Keratinocyte (primary cell): ENCODE measurements at regions not wholly inside any gene's neighbourhood (a gene's known extent, or its start where the extent isn't known, plus 50 kb on each side); places are given as distances from the start of the nearest gene placed in this dataset.

Source experiments
- DNase-seq: peaks from one replicate; pipeline ENCODE4 v3.0.0-alpha.2; 2011; ENCODE audit warnings: low read depth, missing footprints, low spot score
- FAIRE-seq: peaks from 2 replicates; lab custom pipeline; 2011; peaks lifted over from hg19 to GRCh38; lab: Jason Lieb, UNC
- H2AFZ ChIP-seq: 2 replicates; pipeline ENCODE4 v1.6.0; 2012; ENCODE audit warnings: low read length, control low read depth, inconsistent platforms; ENCODE audit not compliant: control insufficient read depth
- H3K27ac ChIP-seq: 2 replicates; pipeline ENCODE4 v1.5.1; 2011; ENCODE audit warnings: low read length; ENCODE audit not compliant: control insufficient read depth, insufficient read depth
- H3K27me3 ChIP-seq: 3 replicates; pipeline ENCODE4 v1.6.0; 2011; ENCODE audit warnings: low read length; ENCODE audit not compliant: control insufficient read depth, insufficient read depth; ENCODE audit errors: extremely low read depth
- H3K36me3 ChIP-seq, 2 experiments: 2 replicates in 1 of 2; 3 replicates in 1 of 2; pipeline ENCODE4 v1.5.1; 2011; ENCODE audit warnings: low read length in 2 of 2, mild to moderate bottlenecking in 1 of 2; ENCODE audit not compliant: control insufficient read depth in 2 of 2, insufficient read depth in 2 of 2; ENCODE audit errors: extremely low read depth in 1 of 2
- H3K4me1 ChIP-seq: 3 replicates; pipeline ENCODE4 v1.5.1; 2011; ENCODE audit warnings: low read length; ENCODE audit not compliant: control insufficient read depth, insufficient read depth; ENCODE audit errors: extremely low read depth
- H3K4me2 ChIP-seq: 3 replicates; pipeline ENCODE4 v1.6.0; 2011; ENCODE audit warnings: low read depth, low read length; ENCODE audit not compliant: control insufficient read depth, insufficient read depth; ENCODE audit errors: extremely low read depth
- H3K4me3 ChIP-seq, 3 experiments: fragments of 200-600 bp in 1 of 3; sonication (generic) in 1 of 3; 2 replicates in 2 of 3; 3 replicates in 1 of 3; pipeline ENCODE4 v1.5.1; 2011 to 2016; ENCODE audit warnings: low read length in 3 of 3, mild to moderate bottlenecking in 3 of 3, control low read depth in 2 of 3, inconsistent platforms in 1 of 3, low read depth in 1 of 3, mixed read lengths in 1 of 3, mixed run types in 1 of 3, moderate library complexity in 1 of 3; ENCODE audit not compliant: control insufficient read depth in 2 of 3, insufficient read depth in 2 of 3; ENCODE audit errors: extremely low read depth in 1 of 3
- H3K79me2 ChIP-seq: 2 replicates; pipeline ENCODE4 v1.6.0; 2012; ENCODE audit warnings: low read length; ENCODE audit not compliant: control insufficient read depth, insufficient read depth
- H3K9ac ChIP-seq: 3 replicates; pipeline ENCODE4 v1.6.0; 2011; ENCODE audit warnings: low read length; ENCODE audit not compliant: control insufficient read depth, insufficient read depth; ENCODE audit errors: extremely low read depth
- H3K9me1 ChIP-seq: 3 replicates; pipeline ENCODE4 v1.6.0; 2011; ENCODE audit warnings: low read length; ENCODE audit not compliant: control insufficient read depth, insufficient read depth; ENCODE audit errors: extremely low read depth
- H3K9me3 ChIP-seq: 2 replicates; pipeline ENCODE4 v1.5.1; 2012; ENCODE audit warnings: low read depth, low read length; ENCODE audit not compliant: control insufficient read depth
- H4K20me1 ChIP-seq: 3 replicates; pipeline ENCODE4 v1.6.0; 2011; ENCODE audit warnings: low read length; ENCODE audit not compliant: control insufficient read depth, insufficient read depth; ENCODE audit errors: extremely low read depth
- CTCF ChIP-seq, 3 experiments: IDR thresholded peaks in 1 of 3; conservative IDR thresholded peaks in 1 of 3; optimal IDR thresholded peaks in 1 of 3; 2 replicates in 2 of 3; 3 replicates in 1 of 3; pipeline versions ENCODE3 to v1.5.1; 2011; ENCODE audit warnings: low read length in 3 of 3, mild to moderate bottlenecking in 3 of 3, moderate library complexity in 2 of 3, control low read depth in 1 of 3, inconsistent platforms in 1 of 3; ENCODE audit not compliant: insufficient read depth in 2 of 3; ENCODE audit errors: extremely low read depth in 1 of 3
- EZH2 ChIP-seq: IDR thresholded peaks from one replicate; pipeline ENCODE4 v1.6.1; 2012; ENCODE audit warnings: inconsistent platforms, mild to moderate bottlenecking, low read length, moderate library complexity
- dilution Hi-C: fragments of 300-500 bp; cut with MboI; formaldehyde crosslinking; loops from one replicate; pipeline ENCODE4 v1.7.0; 2020; ENCODE audit warnings: low sequenced_read_pairs; ENCODE audit not compliant: extremely low pct_ligation_motif_present

- Histone ChIP-seq H3K9ac (no peak overlapping the region), H3K79me2 (no peaks in the 10 kb centered on the region), H3K9me3 (no peaks in the 10 kb centered on the region), H3K4me2 (no peak overlapping the region), H3K27ac (no peak overlapping the region), H2AFZ (no peak overlapping the region), H3K4me3 (no peak overlapping the region), H3K36me3 (no peaks in the 10 kb centered on the region), H3K9me1 (no peaks in the 10 kb centered on the region), H4K20me1 (no peaks in the 10 kb centered on the region), H3K4me1 (peaks cover 3% of the 10 kb centered on the region), H3K27me3 (no peaks in the 10 kb centered on the region)
- FAIRE-seq (no peak), DNase-seq (no peak)
- dilution Hi-C loops: no loop called here
- TF ChIP-seq EZH2 (no peak), CTCF (optimal IDR thresholded peaks at IDR 0.05 in 1 of 3, IDR thresholded peaks at IDR 0.05 in 1 of 3, conservative IDR thresholded peaks at IDR 0.05 in 1 of 3; ENCODE audit: extremely low read depth in 1 of 3, insufficient read depth in 2 of 3, low read length in 3 of 3) (no peak)
Observed at GRCh38 chr16:88325087-88325750, 57.5 kb upstream of the ZNF469 start.

- Histone ChIP-seq H3K79me2 (no peaks in the 10 kb centered on the region), H3K27me3 (no peaks in the 10 kb centered on the region), H3K9me3 (no peaks in the 10 kb centered on the region), H3K4me2 (no peak overlapping the region), H3K4me1 (peaks cover 3% of the 10 kb centered on the region), H3K36me3 (no peaks in the 10 kb centered on the region), H3K9me1 (no peaks in the 10 kb centered on the region), H3K4me3 (no peak overlapping the region), H3K27ac (no peak overlapping the region), H3K9ac (no peak overlapping the region), H4K20me1 (no peaks in the 10 kb centered on the region), H2AFZ (no peak overlapping the region)
- dilution Hi-C loops: no loop called here
- no peak for DNase-seq
- no peak for TF ChIP-seq CTCF (optimal IDR thresholded peaks at IDR 0.05 in 1 of 3, IDR thresholded peaks at IDR 0.05 in 1 of 3, conservative IDR thresholded peaks at IDR 0.05 in 1 of 3; ENCODE audit: extremely low read depth in 1 of 3, insufficient read depth in 2 of 3, low read length in 3 of 3)
- no peak for TF ChIP-seq EZH2
- no peak for FAIRE-seq
Observed at GRCh38 chr16:88325976-88326375, 56.8 kb upstream of the ZNF469 start.
